AG08396 (cell line): ENCODE measurements at regions not wholly inside any gene's neighbourhood (a gene's known extent, or its start where the extent isn't known, plus 50 kb on each side); places are given as distances from the start of the nearest gene placed in this dataset.
"Not testable (repeated sequence)": the region's sequence is repeated elsewhere in the genome, so short reads cannot be mapped to it uniquely, and the experiment has no call there.

ENCODE experiments used
- DNase-seq: peaks from one replicate; pipeline ENCODE4 v3.0.0; 2012; ENCODE audit warnings: low spot score, mixed read lengths

- DNase-seq: peak; percentile 63
These were observed 53.3 kb downstream of the OLFML3 start for GRCh38 chr1:114032271-114033215.

GRCh38 chr1:114033216-114033706 is 54.0 kb downstream of the OLFML3 start:
- no peak for DNase-seq

- DNase-seq: no peak
These were observed 54.7 kb downstream of the OLFML3 start for GRCh38 chr1:114033961-114034360.

GRCh38 chr1:114034567-114035303 is 55.5 kb downstream of the OLFML3 start:
- no peak for DNase-seq

- no peak for DNase-seq
These were observed 56.0 kb downstream of the OLFML3 start for GRCh38 chr1:114035304-114035700.

GRCh38 chr1:114036841-114037630 is 57.8 kb downstream of the OLFML3 start:
- DNase-seq: not testable (repeated sequence)

GRCh38 chr1:114037631-114037890 is 58.3 kb downstream of the OLFML3 start:
- no peak for DNase-seq

- no peak for DNase-seq
These were observed 58.9 kb downstream of the OLFML3 start for GRCh38 chr1:114037962-114038816.
